Prostate gland (tissue), 2 donors: ENCODE measurements at regions not wholly inside any gene's neighbourhood (a gene's known extent, or its start where the extent isn't known, plus 50 kb on each side); places are given as distances from the start of the nearest gene placed in this dataset.

Experiments
- POLR2A ChIP-seq: fragments of 450-650 bp; IDR thresholded peaks from one replicate; pipeline ENCODE4 v1.6.1; 2016; ENCODE audit warnings: antibody characterized with exemption, mild to moderate bottlenecking
- TF ChIP-seq, protein P1 (sequence below), 4 experiments: fragments of 200-600 bp in 2 of 4; fragments of 450-650 bp in 2 of 4; sonication (generic) in 2 of 4; IDR thresholded peaks; 1 replicate in 3 of 4; 2 replicates in 1 of 4; pipeline ENCODE4 v1.5.1; 2016 to 2019; ENCODE audit warnings: antibody characterized with exemption in 4 of 4, mild to moderate bottlenecking in 2 of 4, moderate library complexity in 2 of 4

DNA sequence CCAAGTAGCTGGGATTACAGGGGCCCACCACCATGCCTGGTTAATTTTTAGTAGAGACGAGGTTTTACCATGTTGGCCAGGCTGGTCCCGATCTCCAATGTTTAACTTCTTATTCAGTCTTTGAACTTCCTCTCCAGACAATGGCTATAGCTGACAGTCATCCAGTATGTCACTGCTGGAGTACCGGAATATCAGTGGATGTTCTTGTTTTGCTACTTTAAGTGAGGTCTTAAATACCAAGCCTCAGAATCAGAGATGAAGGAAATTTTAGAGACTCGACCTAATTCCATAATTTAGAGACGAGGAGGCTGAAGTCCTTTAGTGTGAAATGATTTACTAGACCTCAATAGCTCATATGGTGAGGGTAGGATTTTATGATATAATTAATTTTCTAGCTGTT lies 294.8 kb upstream of the KLF6 start:
- TF ChIP-seq, protein P1, sequence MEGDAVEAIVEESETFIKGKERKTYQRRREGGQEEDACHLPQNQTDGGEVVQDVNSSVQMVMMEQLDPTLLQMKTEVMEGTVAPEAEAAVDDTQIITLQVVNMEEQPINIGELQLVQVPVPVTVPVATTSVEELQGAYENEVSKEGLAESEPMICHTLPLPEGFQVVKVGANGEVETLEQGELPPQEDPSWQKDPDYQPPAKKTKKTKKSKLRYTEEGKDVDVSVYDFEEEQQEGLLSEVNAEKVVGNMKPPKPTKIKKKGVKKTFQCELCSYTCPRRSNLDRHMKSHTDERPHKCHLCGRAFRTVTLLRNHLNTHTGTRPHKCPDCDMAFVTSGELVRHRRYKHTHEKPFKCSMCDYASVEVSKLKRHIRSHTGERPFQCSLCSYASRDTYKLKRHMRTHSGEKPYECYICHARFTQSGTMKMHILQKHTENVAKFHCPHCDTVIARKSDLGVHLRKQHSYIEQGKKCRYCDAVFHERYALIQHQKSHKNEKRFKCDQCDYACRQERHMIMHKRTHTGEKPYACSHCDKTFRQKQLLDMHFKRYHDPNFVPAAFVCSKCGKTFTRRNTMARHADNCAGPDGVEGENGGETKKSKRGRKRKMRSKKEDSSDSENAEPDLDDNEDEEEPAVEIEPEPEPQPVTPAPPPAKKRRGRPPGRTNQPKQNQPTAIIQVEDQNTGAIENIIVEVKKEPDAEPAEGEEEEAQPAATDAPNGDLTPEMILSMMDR (IDR thresholded peaks at IDR 0.05), result no peak
- TF ChIP-seq POLR2A, result no peak
